ENCODE measurements at regions not wholly inside any gene's neighbourhood (a gene's known extent, or its start where the extent isn't known, plus 50 kb on each side); places are given as distances from the start of the nearest gene placed in this dataset.
"Not testable (repeated sequence)": the region's sequence is repeated elsewhere in the genome, so short reads cannot be mapped to it uniquely, and the experiment has no call there.

GRCh38 chr3:165498742-165499141 is 302.6 kb upstream of the SLITRK3 start:
- TF ChIP-seq ZSCAN29 (IDR thresholded peaks at IDR 0.05); MXI1 (IDR thresholded peaks at IDR 0.05; ENCODE audit: low read depth, low read length); CTCF (IDR thresholded peaks at IDR 0.05 in 2 of 3, conservative IDR thresholded peaks at IDR 0.05 in 1 of 3; ENCODE audit: control insufficient read depth in 2 of 3, extremely low read depth in 1 of 3, insufficient read depth in 1 of 3, low read depth in 3 of 3, low read length in 3 of 3); CHD2 (IDR thresholded peaks at IDR 0.05; ENCODE audit: borderline replicate concordance, low read depth, low read length); CEBPB (IDR thresholded peaks at IDR 0.05; ENCODE audit: borderline replicate concordance in 1 of 2, low read depth in 2 of 2, low read length in 2 of 2); EED (IDR thresholded peaks at IDR 0.05; ENCODE audit: low read depth); CREM (IDR thresholded peaks at IDR 0.05; ENCODE audit: low read depth): not testable (repeated sequence)

All from GM12878 (cell line).